Neuronal stem cell (in vitro differentiated cells): ENCODE measurements at regions not wholly inside any gene's neighbourhood (a gene's known extent, or its start where the extent isn't known, plus 50 kb on each side); places are given as distances from the start of the nearest gene placed in this dataset.
A peak's percentile ranks its signal among the peaks of the same experiment; 100 is the strongest.

Source experiments
- DNase-seq: peaks from one replicate; pipeline ENCODE4 v3.0.0-alpha.2; 2013; ENCODE audit warnings: low spot score
- H2AFZ ChIP-seq: one replicate; pipeline ENCODE4 v1.6.1; 2013; ENCODE audit warnings: mild to moderate bottlenecking, low read length, inconsistent platforms
- H2AK5ac ChIP-seq: 2 replicates; pipeline ENCODE4 v1.6.1; 2013; ENCODE audit warnings: low read depth, mild to moderate bottlenecking, inconsistent platforms, low read length, moderate library complexity, mixed read lengths
- H2BK120ac ChIP-seq: 2 replicates; pipeline ENCODE4 v1.6.1; 2013; ENCODE audit warnings: low read depth, mild to moderate bottlenecking, inconsistent platforms, low read length, moderate library complexity, mixed read lengths
- H2BK12ac ChIP-seq: one replicate; pipeline ENCODE4 v1.6.1; 2013; ENCODE audit warnings: low read length, inconsistent platforms
- H2BK15ac ChIP-seq: 2 replicates; pipeline ENCODE4 v1.6.1; 2013; ENCODE audit warnings: mild to moderate bottlenecking, low read length, inconsistent platforms, mixed read lengths
- H2BK5ac ChIP-seq: one replicate; pipeline ENCODE4 v1.6.1; 2013; ENCODE audit warnings: inconsistent platforms, mild to moderate bottlenecking, low read length, moderate library complexity
- H3K14ac ChIP-seq: one replicate; pipeline ENCODE4 v1.6.1; 2013; ENCODE audit warnings: low read length, inconsistent platforms
- H3K18ac ChIP-seq: 2 replicates; pipeline ENCODE4 v1.6.1; 2013; ENCODE audit warnings: low read length, inconsistent platforms
- H3K23ac ChIP-seq: 2 replicates; pipeline ENCODE4 v1.6.1; 2013; ENCODE audit warnings: low read depth, mild to moderate bottlenecking, mixed read lengths, low read length, inconsistent platforms; ENCODE audit not compliant: poor library complexity
- H3K27ac ChIP-seq: replicated peaks from 3 replicates; pipeline ENCODE4 v1.5.1; 2013; ENCODE audit warnings: low read length, inconsistent platforms
- H3K27me3 ChIP-seq, 3 experiments: 2 replicates each; pipeline ENCODE4 v1.6.1; 2013; ENCODE audit warnings: low read length in 3 of 3, mild to moderate bottlenecking in 2 of 3, inconsistent platforms in 1 of 3, low read depth in 1 of 3, mixed read lengths in 1 of 3, moderate library complexity in 1 of 3; ENCODE audit not compliant: control insufficient read depth in 3 of 3, insufficient read depth in 3 of 3
- H3K36me3 ChIP-seq, 2 donors: replicated peaks in 1 of 2; 2 replicates each; pipeline ENCODE4 v1.6.1; 2013; ENCODE audit warnings: low read length in 2 of 2; ENCODE audit not compliant: control insufficient read depth in 2 of 2, insufficient read depth in 2 of 2
- H3K4ac ChIP-seq: 2 replicates; pipeline ENCODE4 v1.6.1; 2013; ENCODE audit warnings: inconsistent platforms, mild to moderate bottlenecking, low read length, moderate library complexity
- H3K4me1 ChIP-seq, 2 donors: 1 replicate in 1 of 2; 2 replicates in 1 of 2; pipeline ENCODE4 v1.6.1; 2013; ENCODE audit warnings: low read length in 2 of 2, low read depth in 1 of 2; ENCODE audit not compliant: control insufficient read depth in 2 of 2, insufficient read depth in 1 of 2
- H3K4me2 ChIP-seq: one replicate; pipeline ENCODE4 v1.6.1; 2013; ENCODE audit warnings: mild to moderate bottlenecking, low read length, inconsistent platforms; ENCODE audit not compliant: insufficient read depth, poor library complexity, severe bottlenecking
- H3K4me3 ChIP-seq, 2 donors: 2 replicates each; pipeline ENCODE4 v1.5.1; 2013; ENCODE audit warnings: low read length in 2 of 2, mild to moderate bottlenecking in 2 of 2, inconsistent platforms in 1 of 2, moderate library complexity in 1 of 2
- H3K79me1 ChIP-seq: one replicate; pipeline ENCODE4 v1.6.1; 2013; ENCODE audit warnings: low read depth, mild to moderate bottlenecking, inconsistent platforms, low read length, moderate library complexity
- H3K9ac ChIP-seq: one replicate; pipeline ENCODE4 v1.6.1; 2013; ENCODE audit warnings: mild to moderate bottlenecking, low read depth, low read length, inconsistent platforms; ENCODE audit not compliant: poor library complexity
- H3K9me3 ChIP-seq, 2 donors: replicated peaks in 1 of 2; 2 replicates each; pipeline versions ENCODE3 to v1.6.1; 2013; ENCODE audit warnings: low read length in 2 of 2, mild to moderate bottlenecking in 2 of 2, inconsistent platforms in 1 of 2, low read depth in 1 of 2, mixed read lengths in 1 of 2, moderate library complexity in 1 of 2; ENCODE audit not compliant: control insufficient read depth in 2 of 2, insufficient read depth in 1 of 2
- H4K8ac ChIP-seq: one replicate; pipeline ENCODE4 v1.6.1; 2013; ENCODE audit warnings: low read depth, mild to moderate bottlenecking, inconsistent platforms, low read length, moderate library complexity
- H4K91ac ChIP-seq: one replicate; pipeline ENCODE4 v1.6.1; 2013; ENCODE audit warnings: low read length, low read depth, mild to moderate bottlenecking, inconsistent platforms; ENCODE audit not compliant: poor library complexity
- WGBS, 2 donors: extraction: QIAGEN DNeasy Blood & Tissue Kit; methylation state at CpG; one replicate each; pipeline ENCODE4 v1.1.7; 2013; ENCODE audit warnings: missing lambda C conversion rate in 2 of 2, mixed read lengths in 1 of 2; ENCODE audit not compliant: insufficient read length in 2 of 2, insufficient replicate concordance in 1 of 2; ENCODE audit errors: extremely low coverage in 2 of 2; 5-methylcytosine and 5-hydroxymethylcytosine counted together

DNA sequence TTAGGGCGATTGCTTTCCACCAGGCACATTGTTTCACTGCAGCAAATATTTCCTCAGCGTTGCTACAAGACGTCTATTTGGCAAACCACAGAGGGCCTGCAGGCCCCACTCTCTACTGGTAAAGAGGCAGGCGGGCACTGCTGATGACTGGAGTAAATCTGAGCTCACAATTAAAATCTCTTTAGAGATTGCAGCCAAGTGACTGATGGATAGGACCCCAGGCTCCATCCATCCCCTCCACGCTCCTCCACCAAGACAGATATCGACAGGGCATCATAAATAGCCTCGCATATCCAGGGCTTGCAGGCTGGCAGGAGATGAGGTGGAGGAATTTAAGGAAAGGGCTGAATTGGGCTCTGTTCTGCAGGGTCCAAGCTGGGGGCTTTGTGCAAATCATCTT, 50.4 kb upstream of the MDGA1 start:
- no peak overlapping the region for H3K27ac ChIP-seq

More for the DNA sequence above, 50.4 kb upstream of the MDGA1 start:
- no peak overlapping the region for H2AFZ ChIP-seq
- no peak overlapping the region for H3K4ac ChIP-seq
- no peak overlapping the region for H3K14ac ChIP-seq
- H3K18ac ChIP-seq, result peak overlapping the region; percentile 36
- H3K4me2 ChIP-seq, result no peak overlapping the region
- H4K91ac ChIP-seq, result no peak overlapping the region
- no peak overlapping the region for H3K4me3 ChIP-seq
- H3K4me1 ChIP-seq, result no peaks in the 10 kb centered on the region
- H2BK5ac ChIP-seq, result no peak overlapping the region
- H2BK12ac ChIP-seq, result no peak overlapping the region
- H3K9me3 ChIP-seq, result no peaks in the 10 kb centered on the region
- H2BK120ac ChIP-seq, result no peak overlapping the region
- peaks cover 0 to 24% (median 0%) of the 10 kb centered on the region in 3 experiments for H3K27me3 ChIP-seq
- H3K9ac ChIP-seq, result no peak overlapping the region
- H3K79me1 ChIP-seq, result no peaks in the 10 kb centered on the region
- no peak overlapping the region for H2BK15ac ChIP-seq
- no peak overlapping the region for H3K23ac ChIP-seq
- no peak for DNase-seq
- no peak overlapping the region for H4K8ac ChIP-seq
- no peaks in the 10 kb centered on the region for H3K36me3 ChIP-seq
- H2AK5ac ChIP-seq, result no peak overlapping the region
- no CpG with 5 or more reads among the region's 7 CpGs for WGBS, 2 donors
